ENCODE measurements at regions not wholly inside any gene's neighbourhood (a gene's known extent, or its start where the extent isn't known, plus 50 kb on each side); places are given as distances from the start of the nearest gene placed in this dataset.

- TF ChIP-seq GATA2 (IDR thresholded peaks at IDR 0.05; ENCODE audit: low read depth, low read length) (no peak), GATA3 (IDR thresholded peaks at IDR 0.05; ENCODE audit: low read depth, low read length) (no peak)
Measured at GRCh38 chr11:93902921-93903320, 52.5 kb upstream of the VSTM5 start.

- no peak for TF ChIP-seq GATA2 (IDR thresholded peaks at IDR 0.05; ENCODE audit: low read depth, low read length)
- no peak for TF ChIP-seq GATA3 (IDR thresholded peaks at IDR 0.05; ENCODE audit: low read depth, low read length)
Measured at GRCh38 chr11:93903989-93904388, 53.6 kb upstream of the VSTM5 start.

DNA sequence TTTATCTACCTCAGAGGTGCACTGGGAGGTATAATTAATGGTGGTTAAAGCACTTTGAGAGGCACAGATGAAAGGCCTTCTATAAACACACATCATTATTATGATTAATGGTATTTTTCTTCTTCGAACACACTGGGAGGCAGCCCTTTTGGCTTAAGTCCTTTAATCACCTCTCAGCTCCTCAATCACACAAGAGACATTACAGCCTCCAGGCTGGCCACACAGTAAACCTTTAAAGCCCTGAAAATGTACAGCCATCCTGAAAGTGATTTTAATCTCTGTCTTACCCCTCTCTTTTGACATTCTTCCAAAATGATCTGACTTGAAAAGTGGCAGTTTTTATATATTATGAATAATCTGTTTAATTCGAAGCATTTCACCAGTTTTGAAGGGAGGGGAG, 54.3 kb upstream of the VSTM5 start:
- no peak for TF ChIP-seq GATA3 (IDR thresholded peaks at IDR 0.05; ENCODE audit: low read depth, low read length)
- no peak for TF ChIP-seq GATA2 (IDR thresholded peaks at IDR 0.05; ENCODE audit: low read depth, low read length)

DNA sequence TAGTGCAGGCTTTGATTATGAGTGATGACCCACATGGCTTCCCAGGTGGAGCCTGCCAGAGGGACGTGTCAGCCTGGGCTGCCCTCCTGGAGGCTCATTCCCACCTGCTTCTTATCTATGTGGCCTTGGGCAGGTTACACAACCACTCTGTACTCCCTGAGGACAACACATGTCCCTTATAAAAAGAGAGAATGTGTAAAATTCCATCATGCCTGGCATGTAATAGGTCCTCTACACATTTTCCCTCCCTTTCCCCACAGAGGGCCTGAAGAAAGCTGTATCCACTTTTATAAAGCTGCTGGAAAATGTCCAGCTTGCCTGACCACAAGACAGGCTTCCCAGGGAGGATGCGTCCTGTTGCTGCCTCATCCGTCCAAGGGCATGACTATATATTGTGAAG, 55.0 kb upstream of the VSTM5 start:
- no peak for TF ChIP-seq GATA2 (IDR thresholded peaks at IDR 0.05; ENCODE audit: low read depth, low read length)
- no peak for TF ChIP-seq GATA3 (IDR thresholded peaks at IDR 0.05; ENCODE audit: low read depth, low read length)

GRCh38 chr11:93906486-93906885, 56.1 kb upstream of the VSTM5 start:
- TF ChIP-seq GATA2 (IDR thresholded peaks at IDR 0.05; ENCODE audit: low read depth, low read length) (no peak), GATA3 (IDR thresholded peaks at IDR 0.05; ENCODE audit: low read depth, low read length) (no peak)

GRCh38 chr11:93907901-93908300, 57.5 kb upstream of the VSTM5 start:
- TF ChIP-seq GATA2 (IDR thresholded peaks at IDR 0.05; ENCODE audit: low read depth, low read length), result no peak
- TF ChIP-seq GATA3 (IDR thresholded peaks at IDR 0.05; ENCODE audit: low read depth, low read length), result no peak

DNA sequence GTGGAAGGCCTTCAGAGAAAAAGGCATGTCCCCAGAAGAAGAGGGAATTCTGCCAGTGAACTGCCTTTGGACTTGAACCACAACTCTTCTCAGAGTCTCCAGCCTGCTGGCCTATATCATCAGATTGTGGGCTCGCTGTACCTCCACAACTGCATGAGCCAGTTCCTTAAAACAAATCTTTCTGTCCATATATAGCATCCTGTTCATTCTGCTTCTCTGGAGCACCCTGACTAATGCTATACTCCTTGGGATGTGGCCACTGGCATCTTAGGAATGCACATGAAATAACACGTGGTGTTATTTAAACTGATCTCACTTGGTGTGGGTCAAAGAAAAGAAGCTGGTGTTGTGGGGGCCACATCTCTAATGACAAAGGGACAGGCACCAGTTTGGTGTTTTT, 58.3 kb upstream of the VSTM5 start:
- TF ChIP-seq GATA2 (IDR thresholded peaks at IDR 0.05; ENCODE audit: low read depth, low read length) (no peak), GATA3 (IDR thresholded peaks at IDR 0.05; ENCODE audit: low read depth, low read length) (no peak)

- TF ChIP-seq GATA2 (IDR thresholded peaks at IDR 0.05; ENCODE audit: low read depth, low read length), result no peak
- TF ChIP-seq GATA3 (IDR thresholded peaks at IDR 0.05; ENCODE audit: low read depth, low read length), result no peak
Measured at GRCh38 chr11:93917673-93918072, 67.3 kb upstream of the VSTM5 start.

GRCh38 chr11:93921695-93922468, 71.5 kb upstream of the VSTM5 start:
- TF ChIP-seq GATA3 (IDR thresholded peaks at IDR 0.05; ENCODE audit: low read depth, low read length) (no peak), GATA2 (IDR thresholded peaks at IDR 0.05; ENCODE audit: low read depth, low read length) (no peak)

DNA sequence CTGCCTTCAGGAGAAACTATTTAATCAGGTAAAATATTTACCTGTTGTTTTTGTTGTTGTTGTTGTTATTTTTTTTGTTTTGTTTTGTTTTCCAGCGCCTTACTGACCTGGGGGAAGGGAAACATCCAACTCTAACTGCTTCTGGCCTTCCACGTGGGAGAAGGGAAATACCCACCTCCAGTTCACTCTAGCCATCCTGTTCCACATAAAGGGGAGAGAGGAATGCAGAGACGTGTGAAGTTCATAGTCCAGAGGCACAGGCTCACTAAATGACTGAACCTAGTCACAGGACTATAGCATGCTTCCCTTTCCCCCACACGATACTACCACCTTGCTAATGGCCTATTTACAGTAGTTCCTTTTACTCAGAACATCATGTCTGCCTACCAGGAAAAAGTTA, 72.4 kb upstream of the VSTM5 start:
- TF ChIP-seq GATA2 (IDR thresholded peaks at IDR 0.05; ENCODE audit: low read depth, low read length) (no peak), GATA3 (IDR thresholded peaks at IDR 0.05; ENCODE audit: low read depth, low read length) (no peak)

- TF ChIP-seq GATA2 (IDR thresholded peaks at IDR 0.05; ENCODE audit: low read depth, low read length) (no peak), GATA3 (IDR thresholded peaks at IDR 0.05; ENCODE audit: low read depth, low read length) (no peak)
Measured at GRCh38 chr11:93929407-93929806, 79.0 kb upstream of the VSTM5 start.

- TF ChIP-seq GATA3 (IDR thresholded peaks at IDR 0.05; ENCODE audit: low read depth, low read length) (no peak), GATA2 (IDR thresholded peaks at IDR 0.05; ENCODE audit: low read depth, low read length) (no peak)
Measured at GRCh38 chr11:93933230-93933629, 82.8 kb upstream of the VSTM5 start.

GRCh38 chr11:93935826-93936225, 85.3 kb upstream of the HEPHL1 start:
- TF ChIP-seq GATA3 (IDR thresholded peaks at IDR 0.05; ENCODE audit: low read depth, low read length), result no peak
- TF ChIP-seq GATA2 (IDR thresholded peaks at IDR 0.05; ENCODE audit: low read depth, low read length), result no peak

DNA sequence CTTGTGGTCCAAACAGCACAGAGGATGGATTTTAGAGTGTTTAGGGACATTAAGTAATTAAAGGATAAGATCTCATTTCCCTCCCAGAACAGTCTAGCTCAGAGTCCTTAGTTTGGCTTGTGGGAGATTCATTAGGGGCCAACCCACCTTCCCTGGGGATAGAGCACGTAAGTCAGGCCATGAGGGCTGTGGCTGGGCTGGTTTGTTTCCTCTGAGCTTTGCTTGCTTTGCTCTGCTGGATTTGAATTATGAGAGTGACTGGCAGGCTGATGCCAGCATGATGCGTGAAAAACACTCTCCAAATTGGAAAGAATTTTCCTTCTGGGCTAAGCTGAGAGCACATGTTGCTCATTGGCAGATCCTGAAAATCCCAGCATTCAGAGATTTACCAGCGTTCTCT, 84.7 kb upstream of the HEPHL1 start:
- TF ChIP-seq GATA3 (IDR thresholded peaks at IDR 0.05; ENCODE audit: low read depth, low read length) (no peak), GATA2 (IDR thresholded peaks at IDR 0.05; ENCODE audit: low read depth, low read length) (peak; percentile 48)

GRCh38 chr11:93939084-93939760, 81.9 kb upstream of the HEPHL1 start:
- TF ChIP-seq GATA2 (IDR thresholded peaks at IDR 0.05; ENCODE audit: low read depth, low read length) (no peak), GATA3 (IDR thresholded peaks at IDR 0.05; ENCODE audit: low read depth, low read length) (no peak)

Data from SH-SY5Y (cell line).